GM18502 (cell line): ENCODE measurements at regions not wholly inside any gene's neighbourhood (a gene's known extent, or its start where the extent isn't known, plus 50 kb on each side); places are given as distances from the start of the nearest gene placed in this dataset.
"Not testable (repeated sequence)": the region's sequence is repeated elsewhere in the genome, so short reads cannot be mapped to it uniquely, and the experiment has no call there.

Experiments used
- ATAC-seq: cut with Tn5 transposase; IDR thresholded peaks from one replicate; pipeline ENCODE4 v1.9.1; 2021; ENCODE audit warnings: mild to moderate bottlenecking; ENCODE audit not compliant: unreplicated experiment, poor library complexity

- no peak for ATAC-seq
These were observed 98.4 kb upstream of the C9orf72 start for GRCh38 chr9:27671636-27672035.

GRCh38 chr9:27672718-27673117 lies 99.4 kb upstream of the C9orf72 start:
- ATAC-seq: no peak

- ATAC-seq: no peak
These were observed 100.4 kb upstream of the C9orf72 start for GRCh38 chr9:27673641-27674040.

- ATAC-seq: no peak
These were observed 102.1 kb upstream of the C9orf72 start for GRCh38 chr9:27675354-27675753.

- ATAC-seq: no peak
These were observed 103.5 kb upstream of the C9orf72 start for GRCh38 chr9:27676827-27677226.

- ATAC-seq: no peak
These were observed 106.1 kb upstream of the C9orf72 start for GRCh38 chr9:27679338-27679737.

- no peak for ATAC-seq
These were observed 109.9 kb upstream of the C9orf72 start for GRCh38 chr9:27683181-27683580.

- no peak for ATAC-seq
These were observed 115.7 kb upstream of the C9orf72 start for GRCh38 chr9:27688954-27689353.

- not testable (repeated sequence) for ATAC-seq
These were observed 117.5 kb upstream of the C9orf72 start for GRCh38 chr9:27690816-27691215.

GRCh38 chr9:27699621-27700020 lies 126.3 kb upstream of the C9orf72 start:
- no peak for ATAC-seq

- ATAC-seq: no peak
These were observed 127.7 kb upstream of the C9orf72 start for GRCh38 chr9:27701016-27701415.

- no peak for ATAC-seq
These were observed 128.3 kb upstream of the C9orf72 start for GRCh38 chr9:27701587-27701986.

- ATAC-seq: no peak
These were observed 130.1 kb upstream of the C9orf72 start for GRCh38 chr9:27703216-27703980.

GRCh38 chr9:27711241-27711640 lies 138.0 kb upstream of the C9orf72 start:
- no peak for ATAC-seq

- no peak for ATAC-seq
These were observed 139.5 kb upstream of the C9orf72 start for GRCh38 chr9:27712806-27713205.

GRCh38 chr9:27714388-27714787 lies 141.1 kb upstream of the C9orf72 start:
- no peak for ATAC-seq

GRCh38 chr9:27715651-27716050 lies 142.4 kb upstream of the C9orf72 start:
- no peak for ATAC-seq

GRCh38 chr9:27717991-27718390 lies 144.7 kb upstream of the C9orf72 start:
- no peak for ATAC-seq

GRCh38 chr9:27719711-27720110 lies 146.4 kb upstream of the C9orf72 start:
- no peak for ATAC-seq

- ATAC-seq: no peak
These were observed 149.6 kb upstream of the C9orf72 start for GRCh38 chr9:27722866-27723265.

- peak; percentile 84 for ATAC-seq
These were observed 153.2 kb upstream of the C9orf72 start for GRCh38 chr9:27726244-27727081.

- ATAC-seq: no peak
These were observed 159.2 kb upstream of the C9orf72 start for GRCh38 chr9:27732494-27732893.
